K562 (cell line): ENCODE measurements at regions not wholly inside any gene's neighbourhood (a gene's known extent, or its start where the extent isn't known, plus 50 kb on each side); places are given as distances from the start of the nearest gene placed in this dataset.

Source experiments
- CREB5 ChIP-seq: fragments of 250-450 bp; sonication (Bioruptor Pico); IDR thresholded peaks from 2 replicates; pipeline ENCODE4 v1.5.0; 2020; ENCODE audit warnings: mild to moderate bottlenecking
- DPF2 ChIP-seq: fragments of 450-650 bp; IDR thresholded peaks from 2 replicates; pipeline ENCODE4 v1.6.1; 2016
- E2F6 ChIP-seq, 2 experiments: IDR thresholded peaks; 2 replicates each; pipeline ENCODE4 v1.6.1; 2011; ENCODE audit warnings: borderline replicate concordance in 1 of 2, control low read depth in 1 of 2, low read depth in 1 of 2, low read length in 1 of 2, mild to moderate bottlenecking in 1 of 2, mixed read lengths in 1 of 2, moderate library complexity in 1 of 2; ENCODE audit not compliant: insufficient read depth in 1 of 2, insufficient read length in 1 of 2, poor library complexity in 1 of 2, severe bottlenecking in 1 of 2; ENCODE audit errors: extremely low read depth in 1 of 2
- HMG20A ChIP-seq: fragments of 450-650 bp; formaldehyde crosslinking; conservative IDR thresholded peaks from 2 replicates; pipeline ENCODE4 v1.4.0; 2020; ENCODE audit warnings: mild to moderate bottlenecking, mixed read lengths
- MIER1 ChIP-seq: fragments of 450-650 bp; IDR thresholded peaks from 2 replicates; pipeline ENCODE4 v1.6.1; 2016; ENCODE audit warnings: antibody characterized with exemption, mild to moderate bottlenecking, low read depth
- MTA3 ChIP-seq: fragments of 450-650 bp; formaldehyde crosslinking; IDR thresholded peaks from 2 replicates; pipeline ENCODE4 v1.6.1; 2017; ENCODE audit warnings: mild to moderate bottlenecking, borderline replicate concordance
- MXI1 ChIP-seq: IDR thresholded peaks from 2 replicates; pipeline ENCODE4 v1.6.1; 2011; ENCODE audit warnings: low read depth, mild to moderate bottlenecking, improper control_type of control experiment, low read length
- MYBL2 ChIP-seq, 2 experiments: fragments of 450-650 bp in 1 of 2; sonication (generic) in 1 of 2; formaldehyde crosslinking in 1 of 2; IDR thresholded peaks; 2 replicates each; pipeline versions ENCODE4 v1.6.1 to v1.8.1; 2017 to 2022; ENCODE audit warnings: borderline replicate concordance in 1 of 2, inconsistent platforms in 1 of 2, low read depth in 1 of 2, mild to moderate bottlenecking in 1 of 2, missing genetic modification reagents in 1 of 2, moderate library complexity in 1 of 2
- NR2C2 ChIP-seq, 2 experiments: fragments of 200-800 bp in 1 of 2; sonication (Bioruptor generic) in 1 of 2; sonication (generic) in 1 of 2; formaldehyde crosslinking in 1 of 2; IDR thresholded peaks; 2 replicates each; pipeline versions ENCODE4 v1.6.1 to v1.8.0; 2016 to 2022; ENCODE audit warnings: mild to moderate bottlenecking in 1 of 2, missing compliant biosample characterization in 1 of 2, missing genetic modification characterization in 1 of 2, missing genetic modification reagents in 1 of 2
- PBX2 ChIP-seq, 2 experiments: IDR thresholded peaks in 1 of 2; conservative IDR thresholded peaks in 1 of 2; 2 replicates each; pipeline ENCODE4 v1.6.1; 2016; ENCODE audit warnings: low read depth in 2 of 2, mild to moderate bottlenecking in 1 of 2, missing compliant biosample characterization in 1 of 2, missing genetic modification characterization in 1 of 2, moderate library complexity in 1 of 2
- RB1 ChIP-seq: fragments of 450-650 bp; IDR thresholded peaks from 2 replicates; pipeline ENCODE4 v1.6.1; 2017; ENCODE audit warnings: low read depth, mild to moderate bottlenecking
- SMARCB1 ChIP-seq: IDR thresholded peaks from 2 replicates; pipeline ENCODE4 v1.6.1; 2011; ENCODE audit warnings: improper control_type of control experiment, low read depth; ENCODE audit not compliant: insufficient read length
- TCF3 ChIP-seq: sonication (generic); formaldehyde crosslinking; IDR thresholded peaks from 2 replicates; pipeline ENCODE4 v1.4.0; 2020; ENCODE audit warnings: mild to moderate bottlenecking, missing genetic modification reagents
- TFAM ChIP-seq: fragments of 250-450 bp; sonication (Bioruptor Pico); conservative IDR thresholded peaks from 2 replicates; pipeline ENCODE4 v1.5.0; 2021; ENCODE audit warnings: mild to moderate bottlenecking, moderate library complexity
- ZNF174 ChIP-seq: fragments of 250-450 bp; sonication (Bioruptor Pico); IDR thresholded peaks from 2 replicates; pipeline ENCODE4 v1.4.0; 2020; ENCODE audit warnings: mild to moderate bottlenecking
- ZNF280A ChIP-seq: fragments of 450-650 bp; IDR thresholded peaks from 2 replicates; pipeline ENCODE4 v1.6.1; 2018; ENCODE audit warnings: mild to moderate bottlenecking, low read depth; ENCODE audit not compliant: partially characterized antibody
- ZNF57 ChIP-seq: fragments of 450-650 bp; formaldehyde crosslinking; IDR thresholded peaks from 2 replicates; pipeline ENCODE4 v1.4.0; 2020; ENCODE audit warnings: mild to moderate bottlenecking, moderate library complexity

- TF ChIP-seq PBX2 (CRISPR knock-in tag; IDR thresholded peaks at IDR 0.05; ENCODE audit: low read depth) = no peak
- no peak for TF ChIP-seq PBX2 (tag; conservative IDR thresholded peaks at IDR 0.05; ENCODE audit: low read depth)
- TF ChIP-seq MXI1 = no peak
- peak; percentile 46 for TF ChIP-seq RB1
- TF ChIP-seq MTA3 = peak; percentile 78; the same call in 1 of the 2 replicates
- TF ChIP-seq TCF3 = no peak
- TF ChIP-seq E2F6 (IDR thresholded peaks at IDR 0.05; ENCODE audit: borderline replicate concordance in 1 of 2, extremely low read depth in 1 of 2, insufficient read depth in 1 of 2, insufficient read length in 1 of 2, low read depth in 1 of 2, low read length in 1 of 2, poor library complexity in 1 of 2, severe bottlenecking in 1 of 2) = peak in 1 of 2 experiments; percentile 41
- TF ChIP-seq DPF2 = no peak
- TF ChIP-seq ZNF280A = no peak
- TF ChIP-seq HMG20A = no peak
- TF ChIP-seq MIER1 = no peak
- no peak for TF ChIP-seq TFAM (CRISPR knock-in tag)
- no peak for TF ChIP-seq MYBL2 (IDR thresholded peaks at IDR 0.05; ENCODE audit: low read depth)
- no peak for TF ChIP-seq MYBL2 (CRISPR knock-in tag; IDR thresholded peaks at IDR 0.05; ENCODE audit: borderline replicate concordance)
- TF ChIP-seq SMARCB1 = no peak
- no peak for TF ChIP-seq CREB5
- TF ChIP-seq ZNF57 = no peak
- 0 out of 2 replicates have a peak, but pooled peaks have one; percentile 29 for TF ChIP-seq NR2C2 (CRISPR knock-in tag; IDR thresholded peaks at IDR 0.05)
- no peak for TF ChIP-seq NR2C2 (tag; IDR thresholded peaks at IDR 0.05)
- no peak for TF ChIP-seq ZNF174
Observed at GRCh38 chr11:116276051-116277044, 496.4 kb downstream of the BUD13 start (continued).
